Neutrophil (primary cell): ENCODE measurements at regions not wholly inside any gene's neighbourhood (a gene's known extent, or its start where the extent isn't known, plus 50 kb on each side); places are given as distances from the start of the nearest gene placed in this dataset.

Source experiments
- H3K27ac ChIP-seq: fragments of 200-600 bp; sonication (generic); 2 replicates; pipeline ENCODE4 v1.5.1; 2016; ENCODE audit warnings: mild to moderate bottlenecking, moderate library complexity
- H3K27me3 ChIP-seq: fragments of 200-600 bp; sonication (generic); 2 replicates; pipeline ENCODE4 v1.6.0; 2016; ENCODE audit warnings: mild to moderate bottlenecking
- H3K36me3 ChIP-seq: fragments of 200-600 bp; sonication (generic); 2 replicates; pipeline ENCODE4 v1.5.1; 2017
- H3K4me1 ChIP-seq, 2 experiments: fragments of 200-600 bp in 1 of 2; sonication (generic) in 1 of 2; 1 replicate in 1 of 2; 2 replicates in 1 of 2; pipeline versions ENCODE4 v1.5.1 to v1.6.1; 2013 to 2016; ENCODE audit warnings: low read depth in 1 of 2, low read length in 1 of 2, mild to moderate bottlenecking in 1 of 2, moderate library complexity in 1 of 2; ENCODE audit not compliant: control insufficient read depth in 1 of 2, insufficient read depth in 1 of 2
- H3K4me3 ChIP-seq, 2 experiments: fragments of 200-600 bp in 1 of 2; sonication (generic) in 1 of 2; 1 replicate in 1 of 2; 2 replicates in 1 of 2; pipeline ENCODE4 v1.5.1; 2013 to 2016; ENCODE audit warnings: low read depth in 1 of 2, low read length in 1 of 2, mild to moderate bottlenecking in 1 of 2, moderate library complexity in 1 of 2
- H3K9me3 ChIP-seq: fragments of 200-600 bp; sonication (generic); 2 replicates; pipeline ENCODE4 v1.5.1; 2016
- CTCF ChIP-seq: fragments of 200-600 bp; sonication (generic); IDR thresholded peaks from 2 replicates; pipeline ENCODE4 v1.5.1; 2016; ENCODE audit warnings: antibody characterized with exemption

GRCh38 chr6:16907991-16908390 is 146.7 kb upstream of the ATXN1 start:
- H3K36me3 ChIP-seq = no peaks in the 10 kb centered on the region
- TF ChIP-seq CTCF = no peak
- no peak overlapping the region for H3K27ac ChIP-seq
- no peaks in the 10 kb centered on the region for H3K9me3 ChIP-seq
- no peak overlapping the region for H3K4me3 ChIP-seq
- no peaks in the 10 kb centered on the region for H3K4me1 ChIP-seq
- H3K27me3 ChIP-seq = no peaks in the 10 kb centered on the region

GRCh38 chr6:16904957-16905356 is 143.7 kb upstream of the ATXN1 start:
- TF ChIP-seq CTCF = no peak
- H3K4me1 ChIP-seq = no peaks in the 10 kb centered on the region
- H3K27ac ChIP-seq = no peak overlapping the region
- H3K27me3 ChIP-seq = no peaks in the 10 kb centered on the region
- no peak overlapping the region for H3K4me3 ChIP-seq
- H3K36me3 ChIP-seq = no peaks in the 10 kb centered on the region
- H3K9me3 ChIP-seq = no peaks in the 10 kb centered on the region

- TF ChIP-seq CTCF = no peak
- H3K9me3 ChIP-seq = no peaks in the 10 kb centered on the region
- no peaks in the 10 kb centered on the region for H3K27me3 ChIP-seq
- H3K27ac ChIP-seq = no peak overlapping the region
- no peaks in the 10 kb centered on the region for H3K36me3 ChIP-seq
- no peak overlapping the region for H3K4me3 ChIP-seq
- H3K4me1 ChIP-seq = no peaks in the 10 kb centered on the region
These were observed 142.2 kb upstream of the ATXN1 start for GRCh38 chr6:16903470-16903869.

GRCh38 chr6:16902502-16902901 is 141.2 kb upstream of the ATXN1 start:
- H3K9me3 ChIP-seq = no peaks in the 10 kb centered on the region
- TF ChIP-seq CTCF = no peak
- no peaks in the 10 kb centered on the region for H3K27me3 ChIP-seq
- no peaks in the 10 kb centered on the region for H3K4me1 ChIP-seq
- no peak overlapping the region for H3K4me3 ChIP-seq
- H3K27ac ChIP-seq = no peak overlapping the region
- H3K36me3 ChIP-seq = no peaks in the 10 kb centered on the region

GRCh38 chr6:16901782-16902181 is 140.5 kb upstream of the ATXN1 start:
- TF ChIP-seq CTCF = no peak
- no peaks in the 10 kb centered on the region for H3K9me3 ChIP-seq
- H3K27me3 ChIP-seq = no peaks in the 10 kb centered on the region
- H3K4me1 ChIP-seq = no peaks in the 10 kb centered on the region
- no peak overlapping the region for H3K4me3 ChIP-seq
- H3K27ac ChIP-seq = no peak overlapping the region
- no peaks in the 10 kb centered on the region for H3K36me3 ChIP-seq

- Histone ChIP-seq H3K4me3 (no peak overlapping the region), H3K4me1 (no peaks in the 10 kb centered on the region), H3K9me3 (no peaks in the 10 kb centered on the region), H3K27ac (no peak overlapping the region), H3K27me3 (no peaks in the 10 kb centered on the region), H3K36me3 (no peaks in the 10 kb centered on the region)
- no peak for TF ChIP-seq CTCF
These were observed 140.0 kb upstream of the ATXN1 start for GRCh38 chr6:16901306-16901705.
